H54 (cell line): ENCODE measurements at regions not wholly inside any gene's neighbourhood (a gene's known extent, or its start where the extent isn't known, plus 50 kb on each side); places are given as distances from the start of the nearest gene placed in this dataset.
"Not testable (repeated sequence)": the region's sequence is repeated elsewhere in the genome, so short reads cannot be mapped to it uniquely, and the experiment has no call there.

ENCODE experiments used
- DNase-seq: peaks from one replicate; pipeline ENCODE4 v3.0.0; 2011; ENCODE audit warnings: low spot score, mixed read lengths; ENCODE audit not compliant: insufficient read length
- FAIRE-seq: peaks from 3 replicates; lab custom pipeline; 2011; peaks lifted over from hg19 to GRCh38; lab: Jason Lieb, UNC
- POLR2A ChIP-seq: IDR thresholded peaks from 2 replicates; pipeline ENCODE4 v1.6.1; 2011; ENCODE audit warnings: low read depth, mild to moderate bottlenecking, low read length

- no peak for DNase-seq
- no peak for FAIRE-seq
- no peak for TF ChIP-seq POLR2A
Observed at GRCh38 chr21:28410256-28410655, 582.4 kb downstream of the LTN1 start.

DNA sequence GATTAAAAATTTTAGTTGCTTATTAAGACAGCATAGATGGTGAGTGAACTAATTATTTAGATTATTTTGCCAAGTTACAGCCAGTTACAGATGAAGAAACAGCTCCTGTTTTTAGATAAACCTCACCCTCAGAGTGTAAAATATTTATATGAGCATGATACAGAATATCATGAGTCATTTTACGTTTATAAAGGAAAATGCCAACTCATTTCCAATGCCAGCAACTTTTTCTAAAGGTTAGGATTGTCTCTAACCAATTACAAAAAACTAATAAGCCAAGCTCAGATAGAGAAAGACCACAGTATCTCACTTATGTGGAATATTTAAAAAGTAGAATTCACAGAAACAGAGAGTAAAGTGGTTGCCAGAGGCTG lies 590.1 kb downstream of the LTN1 start:
- DNase-seq: no peak
- no peak for FAIRE-seq
- TF ChIP-seq POLR2A: no peak

DNA sequence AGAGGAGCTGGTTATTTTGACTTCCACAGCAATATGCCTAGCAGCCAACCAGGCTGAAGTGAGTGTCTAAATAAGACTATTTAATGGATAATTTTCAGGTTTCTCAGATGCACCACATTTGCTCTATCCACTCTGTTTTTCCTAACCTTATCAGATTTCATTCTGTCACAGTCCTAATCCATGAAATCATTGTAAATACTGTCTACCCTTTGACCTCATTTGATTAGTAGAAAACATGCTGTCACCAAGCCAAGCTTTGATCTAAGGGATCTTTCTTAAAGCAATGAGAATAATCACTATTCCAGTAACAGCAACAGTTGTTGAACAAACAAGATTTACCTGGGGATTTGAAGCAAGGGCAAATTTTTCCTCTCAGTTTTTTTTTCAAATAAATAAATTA lies 595.6 kb downstream of the LTN1 start:
- no peak for DNase-seq
- TF ChIP-seq POLR2A: no peak
- FAIRE-seq: no peak

GRCh38 chr21:28396421-28396820 lies 596.3 kb downstream of the LTN1 start:
- DNase-seq (no peak), FAIRE-seq (no peak)
- TF ChIP-seq POLR2A: no peak

- FAIRE-seq: no peak
- DNase-seq: no peak
- TF ChIP-seq POLR2A: no peak
Observed at GRCh38 chr21:28393279-28393678, 599.4 kb downstream of the LTN1 start.

DNA sequence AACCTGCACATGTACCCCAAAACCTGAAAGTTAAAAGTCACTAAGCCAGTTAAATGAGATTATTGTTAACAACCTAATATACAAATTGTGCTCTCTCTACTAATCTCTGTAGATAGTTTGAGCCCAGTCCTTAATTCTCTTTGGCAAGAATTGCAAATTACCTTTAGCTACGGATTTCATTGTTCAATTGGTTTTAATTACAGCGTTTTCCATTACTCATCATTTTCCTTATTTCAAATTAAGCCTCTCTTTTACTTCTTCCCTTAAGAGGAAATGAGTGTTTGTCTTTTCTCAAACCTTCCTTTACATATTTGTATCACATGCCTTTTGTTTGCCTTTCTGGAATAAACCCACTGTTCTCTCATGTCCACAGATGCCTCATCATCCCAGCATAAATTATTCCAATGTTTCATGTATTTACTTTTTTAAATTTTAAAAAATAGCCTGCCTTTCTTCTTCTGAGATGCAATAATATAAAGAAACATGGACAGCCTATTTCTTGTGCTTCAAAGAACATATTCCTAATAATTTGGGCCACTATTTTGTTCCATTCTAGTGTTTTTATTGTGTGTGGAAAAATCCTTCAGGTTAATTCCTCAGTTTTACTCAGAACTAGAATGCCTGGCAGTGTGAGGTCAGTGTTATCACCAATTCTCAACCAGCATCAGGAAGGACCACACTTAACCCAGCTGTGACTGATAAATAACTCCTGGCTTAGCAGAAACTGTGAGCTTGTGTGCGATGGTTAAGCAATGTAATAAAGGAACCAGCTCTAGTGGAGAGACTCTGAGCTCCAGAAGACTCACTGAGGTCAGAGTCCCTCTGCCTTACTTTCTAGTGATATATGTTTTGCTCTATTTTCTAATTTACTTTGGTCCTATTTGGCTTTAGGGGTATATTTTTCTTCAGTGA lies 600.5 kb downstream of the LTN1 start:
- TF ChIP-seq POLR2A: no peak
- DNase-seq (no peak), FAIRE-seq (no peak)

GRCh38 chr21:28387220-28387619 lies 605.5 kb downstream of the LTN1 start:
- TF ChIP-seq POLR2A: no peak
- no peak for DNase-seq
- FAIRE-seq: no peak

GRCh38 chr21:28385845-28386244 lies 606.8 kb downstream of the LTN1 start:
- FAIRE-seq (no peak), DNase-seq (no peak)
- TF ChIP-seq POLR2A: no peak

DNA sequence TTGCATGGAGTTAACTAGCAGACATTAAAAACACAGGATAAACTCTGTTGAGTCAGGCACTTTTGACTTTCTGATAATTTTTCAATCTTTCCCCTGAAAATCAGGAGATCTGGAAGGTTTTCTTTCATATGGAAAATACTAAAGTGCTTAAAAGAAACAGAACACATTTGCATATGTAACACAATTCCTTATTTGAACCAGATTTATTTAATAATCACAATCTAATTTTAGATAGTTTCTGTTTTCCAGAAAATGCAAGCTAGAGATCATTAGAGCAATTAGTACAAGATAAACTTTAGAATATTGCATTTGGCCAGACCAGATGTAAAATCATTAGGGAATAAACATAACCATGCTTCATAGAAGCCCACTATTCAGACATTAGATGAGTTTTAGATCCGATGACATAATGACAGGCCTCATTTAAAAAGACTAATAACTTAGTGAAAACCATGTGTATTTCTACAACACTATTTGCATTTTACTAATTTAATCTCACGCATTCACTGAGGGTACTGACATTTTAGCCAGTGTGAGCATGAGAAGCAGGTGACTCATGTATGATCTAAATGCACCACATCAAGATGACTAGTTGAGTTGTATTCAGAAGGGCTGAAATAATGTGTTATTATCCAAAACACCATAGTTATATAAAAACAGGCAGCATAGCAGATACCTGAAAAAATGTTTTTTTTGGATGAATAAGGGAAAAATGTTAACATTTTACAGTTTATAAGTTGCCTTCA lies 611.5 kb downstream of the LTN1 start:
- peak; percentile 87 for FAIRE-seq
- not testable (repeated sequence) for DNase-seq

- FAIRE-seq: no peak
- DNase-seq: no peak
- no peak for TF ChIP-seq POLR2A
Observed at GRCh38 chr21:28380241-28380640, 612.4 kb downstream of the LTN1 start.

GRCh38 chr21:28378026-28378425 lies 614.7 kb downstream of the LTN1 start:
- FAIRE-seq (no peak), DNase-seq (no peak)
- TF ChIP-seq POLR2A: no peak

DNA sequence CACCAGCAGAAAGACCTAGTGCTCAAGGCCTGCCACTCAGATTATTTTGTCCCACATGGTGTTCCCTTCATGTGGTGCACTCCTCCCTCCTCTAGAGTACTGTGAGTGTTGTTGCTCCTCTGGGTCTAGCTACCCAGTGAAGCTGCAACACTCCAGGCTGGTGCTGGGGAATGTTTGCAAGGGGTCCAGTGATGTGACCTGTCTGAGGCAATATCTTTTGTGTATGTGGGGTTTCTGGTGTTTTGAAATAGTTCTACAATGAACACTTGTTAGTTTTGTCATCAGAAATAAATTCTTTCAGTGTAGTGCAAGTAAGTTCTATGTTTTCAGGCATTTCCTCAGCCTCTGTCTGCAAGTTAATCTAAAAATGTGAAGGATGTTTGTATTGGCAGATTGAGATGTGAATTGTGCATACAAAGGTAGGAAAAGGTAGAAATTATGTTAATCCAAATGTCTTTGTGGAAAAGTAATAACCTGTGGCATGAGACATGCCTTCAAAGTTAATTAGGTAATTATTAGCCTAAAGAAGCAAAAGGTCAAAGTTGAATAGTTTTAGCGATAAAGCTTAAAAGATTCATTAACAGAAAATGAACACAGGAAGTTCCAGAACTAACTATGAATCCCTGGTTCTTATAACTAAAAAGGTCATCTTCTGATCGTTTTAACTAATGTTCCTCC lies 616.8 kb downstream of the LTN1 start:
- no peak for DNase-seq
- FAIRE-seq: peak; percentile 64
- no peak for TF ChIP-seq POLR2A

- DNase-seq (no peak), FAIRE-seq (no peak)
- TF ChIP-seq POLR2A: no peak
Observed at GRCh38 chr21:28374881-28375280, 617.8 kb downstream of the LTN1 start.

DNA sequence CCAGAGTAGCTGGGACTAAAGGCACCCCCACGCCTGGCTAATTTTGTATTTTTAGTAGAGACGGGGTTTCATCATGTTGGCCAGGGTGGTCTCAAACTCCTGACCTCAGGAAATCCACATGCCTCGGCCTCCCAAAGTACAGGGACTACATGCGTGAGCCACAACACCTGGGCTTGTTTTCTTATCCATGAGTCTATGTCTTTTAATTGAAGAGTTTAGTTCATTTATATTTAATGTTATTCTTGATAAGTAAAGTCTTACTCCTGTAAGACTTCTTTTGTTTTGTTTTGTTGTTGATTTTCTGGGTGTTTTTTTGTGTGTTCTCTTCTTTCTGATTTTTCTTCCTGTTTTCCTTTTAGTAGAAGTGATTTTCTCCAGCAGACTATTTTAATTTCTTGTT lies 621.0 kb downstream of the LTN1 start:
- FAIRE-seq: no peak
- TF ChIP-seq POLR2A: no peak
- DNase-seq: no peak
